ENCODE measurements at regions not wholly inside any gene's neighbourhood (a gene's known extent, or its start where the extent isn't known, plus 50 kb on each side); places are given as distances from the start of the nearest gene placed in this dataset.

DNA sequence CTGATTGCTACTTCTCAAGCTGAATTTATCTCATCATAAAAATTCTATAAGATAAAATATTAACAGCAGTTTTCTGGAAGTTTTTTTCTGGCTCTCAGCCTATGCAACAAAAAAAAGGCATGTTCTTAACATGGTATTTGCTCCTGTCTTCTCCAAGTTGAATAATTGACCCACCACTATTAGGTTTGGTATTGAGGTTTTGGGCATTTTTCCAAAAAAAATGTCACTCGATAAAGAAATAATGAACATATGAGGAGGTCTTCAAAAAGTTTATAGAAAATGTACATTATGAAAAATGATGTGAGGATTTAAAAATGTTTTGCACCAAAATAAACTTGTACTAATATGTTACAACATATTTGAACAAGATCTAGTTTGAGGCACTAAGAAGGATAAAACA, 808.6 kb upstream of the RAG2 start:
- H3K27me3 Mint-ChIP-seq (ENCODE audit: low read depth), result no peaks in the 10 kb centered on the region
- H2BK12ac ChIP-seq (ENCODE audit: insufficient read length, low read depth, low read length), result no peak overlapping the region
- no peak overlapping the region for H2BK15ac ChIP-seq (ENCODE audit: low read depth, low read length)
- H3K27ac Mint-ChIP-seq, result no peak overlapping the region
- no peak overlapping the region for H4K5ac ChIP-seq (ENCODE audit: insufficient read length, low read depth, low read length)
- H3K23ac ChIP-seq (ENCODE audit: insufficient read length, low read depth, low read length), result no peak overlapping the region
- no peak overlapping the region for H3K9ac ChIP-seq (ENCODE audit: extremely low read depth, insufficient read length, low read length)
- H3K9me3 Mint-ChIP-seq, result peaks cover 3 to 8% of the 10 kb centered on the region in 2 experiments; a peak in 4 of 5 replicates
- no peaks in the 10 kb centered on the region for H3K9me3 ChIP-seq (ENCODE audit: control insufficient read depth, low read depth, low read length)
- no peak overlapping the region for H3T11ph ChIP-seq (ENCODE audit: low read length)
- peaks cover 0 to 4% (median 2%) of the 10 kb centered on the region in 3 experiments; a peak in 3 of 7 replicates for H3K36me3 Mint-ChIP-seq (ENCODE audit: insufficient read depth in 1 of 3, low read depth in 3 of 3)
- no peak overlapping the region for H4K8ac ChIP-seq (replicated peaks; ENCODE audit: insufficient read length, low read depth, low read length)
- H3K14ac ChIP-seq (ENCODE audit: insufficient read depth, low read length), result no peak overlapping the region
- no peak overlapping the region for H2BK20ac ChIP-seq (ENCODE audit: low read depth, low read length, poor library complexity, severe bottlenecking)
- H3K4me2 ChIP-seq (ENCODE audit: insufficient read depth, insufficient read length, low read length), result no peak overlapping the region
- H3K79me2 ChIP-seq (ENCODE audit: insufficient read depth, low read length), result no peaks in the 10 kb centered on the region
- no CpG with 5 or more reads among the region's 1 CpG for WGBS (ENCODE audit: extremely low coverage, insufficient read length, low lambda C conversion rate)
- no peak for DNase-seq
- H4K20me1 ChIP-seq (ENCODE audit: control insufficient read depth, insufficient read depth, insufficient read length), result no peaks in the 10 kb centered on the region
- H3K79me1 ChIP-seq (ENCODE audit: insufficient read depth, low read depth, low read length, poor library complexity, severe bottlenecking), result no peaks in the 10 kb centered on the region
- H3K4me3 Mint-ChIP-seq, result no peak overlapping the region
- no peaks in the 10 kb centered on the region for H3K27me3 ChIP-seq (ENCODE audit: insufficient read depth, low read length)
- no peak overlapping the region for H2BK120ac ChIP-seq (ENCODE audit: low read depth, low read length, poor library complexity, severe bottlenecking)
- H2AFZ ChIP-seq (ENCODE audit: low read length), result no peak overlapping the region
- H2BK5ac ChIP-seq (ENCODE audit: insufficient read length, low read length), result no peak overlapping the region
- no peak overlapping the region for H3K18ac ChIP-seq (ENCODE audit: insufficient read length, low read depth, low read length)
- no peak for TF ChIP-seq CTCF (conservative IDR thresholded peaks at IDR 0.05)
- no peaks in the 10 kb centered on the region for H3K4me1 ChIP-seq (ENCODE audit: insufficient read depth, low read length)
- no peak overlapping the region for H3K4ac ChIP-seq (ENCODE audit: low read depth, low read length)
- H4K91ac ChIP-seq (ENCODE audit: insufficient read length, low read depth, low read length), result no peak overlapping the region
- H3K27ac ChIP-seq (ENCODE audit: insufficient read length, low read depth, low read length), result no peak overlapping the region
- no peaks in the 10 kb centered on the region for H3K23me2 ChIP-seq (ENCODE audit: insufficient read length, low read depth, low read length, poor library complexity, severe bottlenecking)
- no peak overlapping the region for H3K56ac ChIP-seq (ENCODE audit: insufficient read length, low read depth, low read length)
- H2AK5ac ChIP-seq (ENCODE audit: insufficient read length, low read length), result no peak overlapping the region
- no peaks in the 10 kb centered on the region for H3K4me1 Mint-ChIP-seq
